CD4-positive, alpha-beta T cell (primary cell): ENCODE measurements at regions not wholly inside any gene's neighbourhood (a gene's known extent, or its start where the extent isn't known, plus 50 kb on each side); places are given as distances from the start of the nearest gene placed in this dataset.

Experiments
- ATAC-seq: fragments of 200-7000 bp; cut with Tn5 transposase; one replicate; pipeline ENCODE4 v1.10.0; 2022; ENCODE audit warnings: mild to moderate bottlenecking; ENCODE audit not compliant: poor library complexity
- CTCF ChIA-PET: fragments of 350-600 bp; sonication (Branson Sonifier 250); formaldehyde crosslinking; loops from one replicate; lab custom pipeline; 2021; ENCODE audit warnings: antibody characterized with exemption, inconsistent platforms; lab: Charles Lee
- POLR2A ChIA-PET: fragments of 350-600 bp; sonication (Branson Sonifier 250); formaldehyde crosslinking; loops from one replicate; lab custom pipeline; 2021; ENCODE audit warnings: antibody characterized with exemption, inconsistent platforms; lab: Charles Lee
- DNase-seq, 14 experiments: peaks; one replicate each; pipeline ENCODE4 v3.0.0-alpha.2; 2013 to 2020; ENCODE audit warnings: mixed read lengths in 2 of 14
- H3K27ac ChIP-seq, 2 donors: one replicate each; pipeline versions ENCODE4 v1.5.1 to v1.7.0; 2013; ENCODE audit warnings: low read length in 2 of 2, low read depth in 1 of 2, mild to moderate bottlenecking in 1 of 2
- H3K27me3 ChIP-seq, 2 experiments: 1 replicate in 1 of 2; 2 replicates in 1 of 2; pipeline versions ENCODE4 v1.6.1 to v1.7.0; 2013; ENCODE audit warnings: low read length in 2 of 2, control low read depth in 1 of 2, mild to moderate bottlenecking in 1 of 2, moderate library complexity in 1 of 2; ENCODE audit not compliant: insufficient read depth in 2 of 2, control insufficient read depth in 1 of 2
- H3K36me3 ChIP-seq: one replicate; pipeline ENCODE4 v1.6.1; 2013; ENCODE audit warnings: low read length, control low read depth; ENCODE audit not compliant: insufficient read depth
- H3K4me1 ChIP-seq: one replicate; pipeline ENCODE4 v1.6.1; 2013; ENCODE audit warnings: low read length, control low read depth; ENCODE audit not compliant: insufficient read depth
- H3K4me3 ChIP-seq: one replicate; pipeline ENCODE4 v1.5.1; 2013; ENCODE audit warnings: mild to moderate bottlenecking, low read length, moderate library complexity
- H3K9me3 ChIP-seq, 2 experiments: 1 replicate in 1 of 2; 2 replicates in 1 of 2; pipeline versions ENCODE4 v1.6.1 to v1.7.0; 2013; ENCODE audit warnings: low read length in 2 of 2, mild to moderate bottlenecking in 2 of 2, control low read depth in 1 of 2, moderate library complexity in 1 of 2; ENCODE audit not compliant: control insufficient read depth in 1 of 2, insufficient read depth in 1 of 2
- H3K27ac Mint-ChIP-seq: one replicate; pipeline ENCODE4 v1.8.0; 2020; ENCODE audit warnings: mixed read lengths
- H3K27me3 Mint-ChIP-seq: one replicate; pipeline ENCODE4 v1.8.0; 2021; ENCODE audit warnings: mixed read lengths
- H3K36me3 Mint-ChIP-seq: one replicate; pipeline ENCODE4 v1.8.0; 2021; ENCODE audit warnings: low read depth, mixed read lengths
- H3K4me1 Mint-ChIP-seq: one replicate; pipeline ENCODE4 v1.8.0; 2021; ENCODE audit warnings: low read depth, mixed read lengths
- H3K4me3 Mint-ChIP-seq: one replicate; pipeline ENCODE4 v1.8.0; 2020; ENCODE audit warnings: mild to moderate bottlenecking, mixed read lengths
- H3K9me3 Mint-ChIP-seq: one replicate; pipeline ENCODE4 v1.8.0; 2020; ENCODE audit warnings: mixed read lengths
- CTCF ChIP-seq: fragments of 200-600 bp; IDR thresholded peaks from one replicate; pipeline ENCODE4 v1.8.0; 2022; ENCODE audit warnings: antibody characterized with exemption, mild to moderate bottlenecking
- intact Hi-C, 2 experiments: fragments of 100-400 bp; cut with DNase I in 1 of 2; cut with micrococcal nuclease in 1 of 2; formaldehyde crosslinking; loops; one replicate each; pipeline versions ENCODE4 v1.15.1 to v1.9.0; 2023 to 2025; cut with DNase I, micrococcal nuclease

- no peak overlapping the region for H3K4me3 Mint-ChIP-seq
- TF ChIP-seq CTCF: no peak
These were observed 148.3 kb downstream of the MATN1 start for GRCh38 chr1:30575066-30575465.

GRCh38 chr1:30572192-30572591 lies 151.2 kb downstream of the MATN1 start:
- H3K4me3 Mint-ChIP-seq: no peak overlapping the region
- H3K27ac Mint-ChIP-seq: no peak overlapping the region
- H3K27ac ChIP-seq: no peak overlapping the region
- H3K36me3 Mint-ChIP-seq: no peaks in the 10 kb centered on the region
- peaks cover 0 to 3% of the 10 kb centered on the region in 2 experiments for H3K27me3 ChIP-seq
- ATAC-seq (no peak), DNase-seq (no peak)
- H3K27me3 Mint-ChIP-seq: peaks cover 61% of the 10 kb centered on the region
- ChIA-PET CTCF (no interaction called here), POLR2A (no interaction called here)
- no peaks in the 10 kb centered on the region for H3K4me1 ChIP-seq
- H3K9me3 ChIP-seq: peaks cover 0 to 8% of the 10 kb centered on the region in 2 experiments
- H3K4me1 Mint-ChIP-seq: no peaks in the 10 kb centered on the region
- no peak for TF ChIP-seq CTCF
- H3K36me3 ChIP-seq: no peaks in the 10 kb centered on the region
- no peak overlapping the region for H3K4me3 ChIP-seq
- no peaks in the 10 kb centered on the region for H3K9me3 Mint-ChIP-seq
- intact Hi-C loops: no loop called here

More at GRCh38 chr1:30575066-30575465, 148.3 kb downstream of the MATN1 start:
- H3K36me3 ChIP-seq: no peaks in the 10 kb centered on the region
- no peak overlapping the region for H3K4me3 ChIP-seq
- Mint-ChIP-seq H3K27me3 (peaks cover 47% of the 10 kb centered on the region), H3K27ac (no peak overlapping the region), H3K9me3 (peaks cover 2% of the 10 kb centered on the region), H3K36me3 (no peaks in the 10 kb centered on the region), H3K4me1 (no peaks in the 10 kb centered on the region)
- intact Hi-C loops: no loop called here
- peaks cover 0 to 3% of the 10 kb centered on the region in 2 experiments for H3K27me3 ChIP-seq
- ATAC-seq (no peak), DNase-seq (no peak)
- CTCF ChIA-PET: no interaction called here
- no peak overlapping the region for H3K27ac ChIP-seq
- POLR2A ChIA-PET: no interaction called here
- peaks cover 0 to 6% of the 10 kb centered on the region in 2 experiments for H3K9me3 ChIP-seq
- H3K4me1 ChIP-seq: no peaks in the 10 kb centered on the region

GRCh38 chr1:30571380-30571779 lies 152.0 kb downstream of the MATN1 start:
- CTCF ChIA-PET: no interaction called here
- Histone ChIP-seq H3K4me1 (no peaks in the 10 kb centered on the region), H3K27ac (no peak overlapping the region), H3K9me3 (peaks cover 0 to 8% of the 10 kb centered on the region in 2 experiments), H3K27me3 (peaks cover 0 to 3% of the 10 kb centered on the region in 2 experiments), H3K36me3 (no peaks in the 10 kb centered on the region), H3K4me3 (no peak overlapping the region)
- no peak for TF ChIP-seq CTCF
- ATAC-seq (no peak), DNase-seq (no peak)
- H3K36me3 Mint-ChIP-seq: no peaks in the 10 kb centered on the region
- H3K9me3 Mint-ChIP-seq: no peaks in the 10 kb centered on the region
- POLR2A ChIA-PET: no interaction called here
- peaks cover 61% of the 10 kb centered on the region for H3K27me3 Mint-ChIP-seq
- intact Hi-C loops: no loop called here
- H3K4me1 Mint-ChIP-seq: no peaks in the 10 kb centered on the region
- H3K27ac Mint-ChIP-seq: no peak overlapping the region
- H3K4me3 Mint-ChIP-seq: no peak overlapping the region
